Cardiac muscle cell (in vitro differentiated cells and primary cell): ENCODE measurements at regions not wholly inside any gene's neighbourhood (a gene's known extent, or its start where the extent isn't known, plus 50 kb on each side); places are given as distances from the start of the nearest gene placed in this dataset.

Source experiments
- DNase-seq, 2 donors: peaks; one replicate each; pipeline versions ENCODE4 v3.0.0 to v3.0.0-alpha.2; 2010 to 2017; ENCODE audit warnings: low read depth in 1 of 2, low spot score in 1 of 2
- H3K27ac ChIP-seq: fragments of 200-600 bp; sonication (generic); 2 replicates; pipeline ENCODE4 v1.5.1; 2016
- H3K27me3 ChIP-seq: fragments of 200-600 bp; sonication (generic); 2 replicates; pipeline ENCODE4 v1.6.0; 2016; ENCODE audit warnings: control low read depth
- H3K36me3 ChIP-seq: fragments of 200-600 bp; sonication (generic); 2 replicates; pipeline ENCODE4 v1.5.1; 2016; ENCODE audit warnings: control low read depth
- H3K4me1 ChIP-seq: fragments of 200-600 bp; sonication (generic); 2 replicates; pipeline ENCODE4 v1.8.1; 2017; ENCODE audit warnings: low read depth, mild to moderate bottlenecking, mixed run types
- H3K4me3 ChIP-seq: fragments of 200-600 bp; sonication (generic); 2 replicates; pipeline ENCODE4 v1.5.1; 2016; ENCODE audit warnings: mild to moderate bottlenecking
- H3K9me3 ChIP-seq: fragments of 200-600 bp; sonication (generic); 2 replicates; pipeline ENCODE4 v1.5.1; 2017; ENCODE audit warnings: low read depth, mild to moderate bottlenecking, control low read depth
- TF ChIP-seq, protein P1 (sequence below): IDR thresholded peaks from 2 replicates; pipeline ENCODE4 v1.5.1; 2012; ENCODE audit warnings: low read depth, mild to moderate bottlenecking, low read length

DNA sequence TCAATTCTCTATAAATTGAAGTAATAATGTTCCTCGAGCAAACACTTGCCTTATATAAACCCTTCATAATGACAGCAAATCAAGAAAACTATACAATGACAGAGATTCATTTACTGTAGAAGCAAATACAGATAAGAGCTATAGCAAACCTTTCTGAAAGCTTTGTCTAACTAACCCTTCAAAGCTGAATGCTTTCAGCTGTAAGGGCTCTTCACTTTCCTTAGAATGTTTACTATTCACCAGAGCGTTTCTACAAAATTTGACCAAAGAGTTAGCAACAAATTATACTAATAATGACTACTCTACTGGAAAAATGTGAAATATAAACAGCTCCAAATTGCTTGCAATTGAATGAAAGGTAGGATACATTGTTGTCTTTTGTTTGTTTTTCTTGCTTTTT, 218.1 kb downstream of the SLITRK5 start:
- no peaks in the 10 kb centered on the region for H3K27me3 ChIP-seq
- H3K36me3 ChIP-seq = no peaks in the 10 kb centered on the region
- DNase-seq = no peak
- TF ChIP-seq, protein P1, sequence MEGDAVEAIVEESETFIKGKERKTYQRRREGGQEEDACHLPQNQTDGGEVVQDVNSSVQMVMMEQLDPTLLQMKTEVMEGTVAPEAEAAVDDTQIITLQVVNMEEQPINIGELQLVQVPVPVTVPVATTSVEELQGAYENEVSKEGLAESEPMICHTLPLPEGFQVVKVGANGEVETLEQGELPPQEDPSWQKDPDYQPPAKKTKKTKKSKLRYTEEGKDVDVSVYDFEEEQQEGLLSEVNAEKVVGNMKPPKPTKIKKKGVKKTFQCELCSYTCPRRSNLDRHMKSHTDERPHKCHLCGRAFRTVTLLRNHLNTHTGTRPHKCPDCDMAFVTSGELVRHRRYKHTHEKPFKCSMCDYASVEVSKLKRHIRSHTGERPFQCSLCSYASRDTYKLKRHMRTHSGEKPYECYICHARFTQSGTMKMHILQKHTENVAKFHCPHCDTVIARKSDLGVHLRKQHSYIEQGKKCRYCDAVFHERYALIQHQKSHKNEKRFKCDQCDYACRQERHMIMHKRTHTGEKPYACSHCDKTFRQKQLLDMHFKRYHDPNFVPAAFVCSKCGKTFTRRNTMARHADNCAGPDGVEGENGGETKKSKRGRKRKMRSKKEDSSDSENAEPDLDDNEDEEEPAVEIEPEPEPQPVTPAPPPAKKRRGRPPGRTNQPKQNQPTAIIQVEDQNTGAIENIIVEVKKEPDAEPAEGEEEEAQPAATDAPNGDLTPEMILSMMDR = no peak
- no peaks in the 10 kb centered on the region for H3K4me1 ChIP-seq
- no peaks in the 10 kb centered on the region for H3K9me3 ChIP-seq
- H3K4me3 ChIP-seq = no peak overlapping the region
- H3K27ac ChIP-seq = no peak overlapping the region

DNA sequence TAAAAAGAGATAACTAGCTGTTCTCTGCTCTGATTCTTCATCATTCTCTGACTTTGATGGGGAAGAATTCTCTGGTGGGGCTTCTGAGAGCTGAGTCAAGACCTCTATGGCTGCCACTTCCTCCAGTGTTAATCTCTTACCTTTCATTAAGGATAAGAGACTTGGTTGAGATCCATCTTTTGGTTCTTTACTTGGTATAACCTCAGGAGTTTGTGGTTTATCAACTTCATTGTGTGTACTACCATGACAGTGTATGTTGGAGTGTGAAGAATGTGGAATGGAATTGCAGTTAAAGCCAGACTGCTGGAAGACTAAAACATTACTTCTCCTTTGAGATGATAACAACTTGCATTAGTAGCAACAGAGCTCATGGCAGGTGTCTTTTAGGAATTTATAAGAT, 222.0 kb downstream of the SLITRK5 start:
- TF ChIP-seq, protein P1 = no peak
- no peak overlapping the region for H3K4me3 ChIP-seq
- no peak for DNase-seq
- H3K36me3 ChIP-seq = no peaks in the 10 kb centered on the region
- no peaks in the 10 kb centered on the region for H3K4me1 ChIP-seq
- no peaks in the 10 kb centered on the region for H3K9me3 ChIP-seq
- H3K27me3 ChIP-seq = no peaks in the 10 kb centered on the region
- no peak overlapping the region for H3K27ac ChIP-seq

DNA sequence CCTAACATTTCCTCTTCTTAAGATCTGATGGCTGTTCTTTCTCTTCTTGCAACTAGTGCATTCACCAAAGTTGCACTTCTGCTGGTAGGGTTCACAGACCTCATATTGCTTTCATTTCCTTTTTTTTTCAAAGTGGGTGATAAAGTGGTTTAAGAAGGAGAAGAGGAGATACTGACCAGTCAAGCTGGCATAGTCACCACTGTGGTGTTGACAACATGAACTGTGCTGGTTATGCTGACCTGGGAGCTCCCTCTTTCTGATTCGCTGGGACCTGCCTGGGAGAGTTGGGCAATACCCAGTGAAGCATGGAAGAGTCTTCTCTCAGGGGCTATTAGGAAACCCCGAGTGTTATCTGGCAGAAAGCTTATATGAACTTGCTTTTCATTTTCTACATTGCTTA, 222.9 kb downstream of the SLITRK5 start:
- H3K4me3 ChIP-seq = no peak overlapping the region
- H3K4me1 ChIP-seq = no peaks in the 10 kb centered on the region
- no peaks in the 10 kb centered on the region for H3K9me3 ChIP-seq
- H3K36me3 ChIP-seq = no peaks in the 10 kb centered on the region
- H3K27ac ChIP-seq = no peak overlapping the region
- TF ChIP-seq, protein P1 = no peak
- DNase-seq = no peak
- H3K27me3 ChIP-seq = no peaks in the 10 kb centered on the region

DNA sequence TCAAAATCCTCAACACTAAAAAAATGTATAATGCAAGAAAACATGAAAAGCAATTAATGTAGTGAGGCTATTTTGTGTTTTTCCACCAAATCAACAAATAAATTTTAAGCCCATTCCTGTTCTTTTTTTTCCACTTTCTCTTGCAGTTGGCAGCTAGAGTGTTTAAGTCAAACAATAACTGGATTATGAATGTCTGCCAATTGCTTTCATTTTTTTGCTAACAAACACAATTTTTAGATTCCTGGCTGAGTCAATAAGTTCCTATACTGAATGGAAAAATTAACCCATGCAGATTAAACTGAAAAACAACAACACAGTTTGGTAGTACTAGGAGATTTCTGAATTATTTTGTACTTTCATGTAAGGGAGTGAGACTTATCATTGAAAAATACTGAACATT, 232.4 kb downstream of the SLITRK5 start:
- Histone ChIP-seq H3K4me3 (no peak overlapping the region), H3K4me1 (no peaks in the 10 kb centered on the region), H3K9me3 (no peaks in the 10 kb centered on the region), H3K27ac (no peak overlapping the region), H3K36me3 (no peaks in the 10 kb centered on the region), H3K27me3 (no peaks in the 10 kb centered on the region)
- no peak for DNase-seq
- TF ChIP-seq, protein P1 = no peak

DNA sequence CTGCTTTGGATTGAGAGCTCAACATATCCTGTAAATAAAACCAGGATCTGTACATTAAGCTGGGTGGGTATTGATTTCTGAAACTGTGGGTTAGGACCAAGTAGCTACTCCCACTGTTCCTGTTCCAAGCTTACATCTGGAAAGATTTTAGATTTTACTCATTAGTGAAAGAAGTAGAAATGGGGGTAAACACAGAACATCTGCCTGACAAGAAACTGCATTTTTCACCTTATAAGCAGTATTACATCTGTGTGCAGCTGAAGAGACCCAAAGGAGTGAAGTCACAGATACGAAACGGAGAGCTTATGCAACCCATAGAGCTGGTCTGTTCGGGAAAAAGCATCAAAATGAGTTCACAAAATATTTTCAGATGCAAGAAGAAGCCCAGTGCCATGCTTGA, 235.2 kb downstream of the SLITRK5 start:
- H3K4me1 ChIP-seq = no peaks in the 10 kb centered on the region
- H3K27me3 ChIP-seq = no peaks in the 10 kb centered on the region
- no peaks in the 10 kb centered on the region for H3K9me3 ChIP-seq
- DNase-seq = no peak
- TF ChIP-seq, protein P1 = no peak
- H3K27ac ChIP-seq = no peak overlapping the region
- H3K4me3 ChIP-seq = no peak overlapping the region
- H3K36me3 ChIP-seq = no peaks in the 10 kb centered on the region

DNA sequence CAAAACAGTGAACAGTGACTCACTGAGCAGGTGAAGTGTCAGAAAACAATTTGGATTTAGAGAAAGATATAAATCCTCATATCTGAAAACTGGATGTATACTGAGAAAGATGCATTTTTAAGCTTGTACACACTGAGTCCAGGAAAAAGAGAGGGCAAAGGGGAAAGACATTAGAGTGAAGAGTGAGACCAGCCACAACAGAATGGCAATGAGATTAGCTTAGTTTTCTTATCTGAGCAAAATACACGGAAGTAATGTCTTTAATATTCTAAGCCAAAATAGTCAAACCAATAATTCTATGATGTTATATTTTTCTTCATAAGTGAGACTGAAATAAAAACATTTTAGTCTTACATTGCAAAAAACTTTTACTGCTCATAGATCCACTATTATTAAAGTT, 236.0 kb downstream of the SLITRK5 start:
- no peaks in the 10 kb centered on the region for H3K9me3 ChIP-seq
- no peaks in the 10 kb centered on the region for H3K36me3 ChIP-seq
- no peak for DNase-seq
- no peaks in the 10 kb centered on the region for H3K4me1 ChIP-seq
- TF ChIP-seq, protein P1 = no peak
- H3K27ac ChIP-seq = no peak overlapping the region
- H3K4me3 ChIP-seq = no peak overlapping the region
- no peaks in the 10 kb centered on the region for H3K27me3 ChIP-seq
